ENCODE measurements at regions not wholly inside any gene's neighbourhood (a gene's known extent, or its start where the extent isn't known, plus 50 kb on each side); places are given as distances from the start of the nearest gene placed in this dataset.
A peak's percentile ranks its signal among the peaks of the same experiment; 100 is the strongest.

- Histone ChIP-seq H3K23ac (ENCODE audit: low read length) (no peak overlapping the region), H3K9me3 (ENCODE audit: insufficient read depth, low read depth, low read length) (peaks cover 4% of the 10 kb centered on the region), H4K8ac (ENCODE audit: low read depth, low read length) (no peak overlapping the region), H3K36me3 (ENCODE audit: control insufficient read depth in 1 of 2, insufficient read depth in 2 of 2, low read length in 2 of 2) (no peaks in the 10 kb centered on the region), H3K4me1 (ENCODE audit: control insufficient read depth in 1 of 2, insufficient read depth in 2 of 2, low read length in 2 of 2) (peaks cover 5 to 14% of the 10 kb centered on the region in 2 experiments), H3K4me2 (ENCODE audit: low read length) (no peak overlapping the region), H2BK5ac (ENCODE audit: low read depth, low read length, poor library complexity) (peak overlapping the region; percentile 75), H2BK120ac (ENCODE audit: insufficient read depth, low read length, poor library complexity) (peak overlapping the region; percentile 60), H2BK12ac (ENCODE audit: low read length) (no peak overlapping the region), H2AFZ (ENCODE audit: insufficient read depth, low read length, poor library complexity) (no peak overlapping the region), H3K18ac (ENCODE audit: low read length) (no peak overlapping the region), H3K27me3 (ENCODE audit: insufficient read depth, low read length) (no peaks in the 10 kb centered on the region), H4K12ac (ENCODE audit: low read depth, low read length) (no peak overlapping the region), H3K79me1 (ENCODE audit: low read length) (peaks cover 6% of the 10 kb centered on the region), H3K4ac (ENCODE audit: low read depth, low read length) (no peak overlapping the region), H4K91ac (ENCODE audit: low read depth, low read length) (peak overlapping the region; percentile 64), H3K14ac (ENCODE audit: low read length) (no peak overlapping the region), H3K4me3 (ENCODE audit: low read depth, low read length) (no peak overlapping the region), H3K27ac (ENCODE audit: low read depth, low read length) (peak overlapping the region; percentile 77), H2AK5ac (ENCODE audit: low read length) (no peak overlapping the region), H3K9ac (ENCODE audit: low read length) (no peak overlapping the region), H3K79me2 (ENCODE audit: control insufficient read depth, insufficient read depth, low read length, poor library complexity) (no peaks in the 10 kb centered on the region)
- WGBS (ENCODE audit: extremely low coverage, insufficient coverage, insufficient read length) = no CpG with 5 or more reads among the region's 4 CpGs
- peak in 1 of 2 donors; percentile 30 for DNase-seq
Observed at GRCh38 chr18:71027531-71027930, 738.7 kb downstream of the SOCS6 start.

DNA sequence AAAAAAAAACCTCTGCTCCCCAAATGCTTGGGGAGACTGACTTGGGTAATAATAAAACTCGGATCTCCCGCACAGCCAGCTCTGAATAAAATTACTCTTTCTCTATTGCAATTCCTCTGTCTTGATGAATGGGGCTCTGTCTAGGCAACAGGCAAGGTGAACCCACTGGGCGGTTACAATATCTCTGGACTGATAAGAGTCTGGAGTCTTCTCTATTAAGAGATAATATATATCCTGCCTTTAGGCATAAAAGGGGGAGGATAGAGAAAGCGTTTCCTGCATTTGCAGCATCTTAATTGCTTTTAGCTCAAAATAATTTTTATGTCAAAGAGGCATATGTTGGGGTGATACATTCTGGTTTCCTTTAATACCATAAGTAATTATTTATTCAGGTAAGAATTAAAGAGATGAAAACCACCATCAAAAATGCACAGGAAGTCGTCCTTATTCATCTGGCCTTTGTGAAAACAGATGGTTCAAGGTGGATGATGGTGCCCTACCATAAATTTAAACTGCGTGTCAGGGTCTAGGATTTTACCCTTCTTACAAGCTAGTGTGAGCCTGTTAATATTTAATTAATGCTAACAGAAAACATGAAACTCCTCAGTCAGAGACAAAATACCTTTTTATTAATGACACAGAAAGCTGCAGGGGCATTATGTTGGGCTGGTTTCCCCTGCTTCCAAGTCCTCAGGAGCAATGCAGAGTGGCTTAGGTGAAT, 736.8 kb downstream of the SOCS6 start:
- H2BK5ac ChIP-seq (ENCODE audit: low read depth, low read length, poor library complexity) = no peak overlapping the region
- H3K27me3 ChIP-seq (ENCODE audit: insufficient read depth, low read length) = no peaks in the 10 kb centered on the region
- no peak overlapping the region for H2AK5ac ChIP-seq (ENCODE audit: low read length)
- DNase-seq = no peak
- no peak overlapping the region for H3K4me3 ChIP-seq (ENCODE audit: low read depth, low read length)
- no peaks in the 10 kb centered on the region for H3K79me2 ChIP-seq (ENCODE audit: control insufficient read depth, insufficient read depth, low read length, poor library complexity)
- H4K12ac ChIP-seq (ENCODE audit: low read depth, low read length) = no peak overlapping the region
- peaks cover 6% of the 10 kb centered on the region for H3K79me1 ChIP-seq (ENCODE audit: low read length)
- peaks cover 1% of the 10 kb centered on the region for H3K9me3 ChIP-seq (ENCODE audit: insufficient read depth, low read depth, low read length)
- no peak overlapping the region for H4K8ac ChIP-seq (ENCODE audit: low read depth, low read length)
- H3K14ac ChIP-seq (ENCODE audit: low read length) = no peak overlapping the region
- no peak overlapping the region for H4K91ac ChIP-seq (ENCODE audit: low read depth, low read length)
- no peak overlapping the region for H3K27ac ChIP-seq (ENCODE audit: low read depth, low read length)
- WGBS (ENCODE audit: extremely low coverage, insufficient coverage, insufficient read length) = no CpG with 5 or more reads among the region's 6 CpGs
- H2BK12ac ChIP-seq (ENCODE audit: low read length) = peak overlapping the region; percentile 85
- H3K23ac ChIP-seq (ENCODE audit: low read length) = no peak overlapping the region
- no peak overlapping the region for H3K9ac ChIP-seq (ENCODE audit: low read length)
- H3K36me3 ChIP-seq (ENCODE audit: control insufficient read depth in 1 of 2, insufficient read depth in 2 of 2, low read length in 2 of 2) = no peaks in the 10 kb centered on the region
- no peak overlapping the region for H3K4ac ChIP-seq (ENCODE audit: low read depth, low read length)
- peak overlapping the region; percentile 52 for H2BK120ac ChIP-seq (ENCODE audit: insufficient read depth, low read length, poor library complexity)
- no peak overlapping the region for H3K18ac ChIP-seq (ENCODE audit: low read length)
- H3K4me1 ChIP-seq (ENCODE audit: control insufficient read depth in 1 of 2, insufficient read depth in 2 of 2, low read length in 2 of 2) = peaks cover 5 to 14% of the 10 kb centered on the region in 2 experiments
- no peak overlapping the region for H3K4me2 ChIP-seq (ENCODE audit: low read length)
- H2AFZ ChIP-seq (ENCODE audit: insufficient read depth, low read length, poor library complexity) = no peak overlapping the region

- Histone ChIP-seq H3K9me3 (ENCODE audit: insufficient read depth, low read depth, low read length) (no peaks in the 10 kb centered on the region), H4K12ac (ENCODE audit: low read depth, low read length) (no peak overlapping the region), H3K36me3 (ENCODE audit: control insufficient read depth in 1 of 2, insufficient read depth in 2 of 2, low read length in 2 of 2) (no peaks in the 10 kb centered on the region), H3K79me2 (ENCODE audit: control insufficient read depth, insufficient read depth, low read length, poor library complexity) (no peaks in the 10 kb centered on the region), H3K4me2 (ENCODE audit: low read length) (no peak overlapping the region), H3K27me3 (ENCODE audit: insufficient read depth, low read length) (no peaks in the 10 kb centered on the region), H2BK5ac (ENCODE audit: low read depth, low read length, poor library complexity) (no peak overlapping the region), H4K8ac (ENCODE audit: low read depth, low read length) (no peak overlapping the region), H3K23ac (ENCODE audit: low read length) (no peak overlapping the region), H3K79me1 (ENCODE audit: low read length) (no peaks in the 10 kb centered on the region), H3K14ac (ENCODE audit: low read length) (no peak overlapping the region), H2BK120ac (ENCODE audit: insufficient read depth, low read length, poor library complexity) (no peak overlapping the region), H3K18ac (ENCODE audit: low read length) (no peak overlapping the region), H3K4me3 (ENCODE audit: low read depth, low read length) (no peak overlapping the region), H3K4me1 (ENCODE audit: control insufficient read depth in 1 of 2, insufficient read depth in 2 of 2, low read length in 2 of 2) (peaks cover 0 to 3% of the 10 kb centered on the region in 2 experiments), H4K91ac (ENCODE audit: low read depth, low read length) (no peak overlapping the region), H3K9ac (ENCODE audit: low read length) (no peak overlapping the region), H3K27ac (ENCODE audit: low read depth, low read length) (no peak overlapping the region), H2AK5ac (ENCODE audit: low read length) (no peak overlapping the region), H3K4ac (ENCODE audit: low read depth, low read length) (no peak overlapping the region), H2BK12ac (ENCODE audit: low read length) (no peak overlapping the region), H2AFZ (ENCODE audit: insufficient read depth, low read length, poor library complexity) (no peak overlapping the region)
- WGBS (ENCODE audit: extremely low coverage, insufficient coverage, insufficient read length) = no CpG with 5 or more reads among the region's 1 CpG
- DNase-seq = no peak
Observed at GRCh38 chr18:71022389-71022788, 733.5 kb downstream of the SOCS6 start.

- Histone ChIP-seq H2BK5ac (ENCODE audit: low read depth, low read length, poor library complexity) (no peak overlapping the region), H3K27ac (ENCODE audit: low read depth, low read length) (no peak overlapping the region), H2AFZ (ENCODE audit: insufficient read depth, low read length, poor library complexity) (no peak overlapping the region), H3K36me3 (ENCODE audit: control insufficient read depth in 1 of 2, insufficient read depth in 2 of 2, low read length in 2 of 2) (no peaks in the 10 kb centered on the region), H3K4me3 (ENCODE audit: low read depth, low read length) (no peak overlapping the region), H3K14ac (ENCODE audit: low read length) (no peak overlapping the region), H3K18ac (ENCODE audit: low read length) (no peak overlapping the region), H3K9ac (ENCODE audit: low read length) (no peak overlapping the region), H3K9me3 (ENCODE audit: insufficient read depth, low read depth, low read length) (no peaks in the 10 kb centered on the region), H2BK120ac (ENCODE audit: insufficient read depth, low read length, poor library complexity) (no peak overlapping the region), H3K23ac (ENCODE audit: low read length) (no peak overlapping the region), H2AK5ac (ENCODE audit: low read length) (no peak overlapping the region), H3K4me2 (ENCODE audit: low read length) (no peak overlapping the region), H3K27me3 (ENCODE audit: insufficient read depth, low read length) (no peaks in the 10 kb centered on the region), H4K12ac (ENCODE audit: low read depth, low read length) (no peak overlapping the region), H3K4ac (ENCODE audit: low read depth, low read length) (no peak overlapping the region), H3K79me2 (ENCODE audit: control insufficient read depth, insufficient read depth, low read length, poor library complexity) (no peaks in the 10 kb centered on the region), H4K8ac (ENCODE audit: low read depth, low read length) (no peak overlapping the region), H3K79me1 (ENCODE audit: low read length) (no peaks in the 10 kb centered on the region), H4K91ac (ENCODE audit: low read depth, low read length) (no peak overlapping the region), H3K4me1 (ENCODE audit: control insufficient read depth in 1 of 2, insufficient read depth in 2 of 2, low read length in 2 of 2) (peaks cover 0 to under 1% of the 10 kb centered on the region in 2 experiments), H2BK12ac (ENCODE audit: low read length) (no peak overlapping the region)
- no CpG with 5 or more reads among the region's 2 CpGs for WGBS (ENCODE audit: extremely low coverage, insufficient coverage, insufficient read length)
- DNase-seq = no peak
Observed at GRCh38 chr18:71021030-71021362, 732.2 kb downstream of the SOCS6 start.
